OCI-LY7 (cell line): ENCODE measurements at regions not wholly inside any gene's neighbourhood (a gene's known extent, or its start where the extent isn't known, plus 50 kb on each side); places are given as distances from the start of the nearest gene placed in this dataset.

Experiments used
- BruUV-seq: library from RNA; stranded (reverse); fragments of 400-500 nt; replicated peaks from 2 replicates; lab custom pipeline; 2021; lab: Mats Ljungman, UMichigan
- CTCF ChIA-PET: fragments of 300-600 bp; sonication (Branson Sonifier 250); formaldehyde crosslinking; loops from one replicate; lab custom pipeline; 2022; ENCODE audit warnings: antibody characterized with exemption; ENCODE audit not compliant: unreplicated experiment; lab: Charles Lee
- POLR2A ChIA-PET: fragments of 300-600 bp; sonication (Branson Sonifier 250); formaldehyde crosslinking; loops from one replicate; lab custom pipeline; 2022; ENCODE audit warnings: antibody characterized with exemption; lab: Charles Lee
- DNase-seq: peaks from one replicate; pipeline ENCODE4 v3.0.0-alpha.2; 2015; ENCODE audit warnings: low spot score
- H2AFZ ChIP-seq: fragments of 200-600 bp; sonication (generic), shearing (Covaris generic); 2 replicates; pipeline ENCODE4 v1.6.1; 2014; ENCODE audit warnings: mild to moderate bottlenecking, antibody characterized with exemption, low read length, moderate library complexity
- H3K27ac ChIP-seq: fragments of 200-600 bp; sonication (generic); 2 replicates; pipeline ENCODE4 v1.5.1; 2014; ENCODE audit warnings: mixed run types, low read depth, mild to moderate bottlenecking, moderate library complexity, low read length, inconsistent platforms; ENCODE audit not compliant: poor library complexity, severe bottlenecking
- H3K36me3 ChIP-seq: fragments of 200-600 bp; sonication (generic); 2 replicates; pipeline ENCODE4 v1.6.1; 2014; ENCODE audit warnings: mild to moderate bottlenecking, antibody characterized with exemption, low read length, moderate library complexity, mixed read lengths; ENCODE audit not compliant: insufficient read depth
- H3K4me1 ChIP-seq: fragments of 200-600 bp; sonication (generic); 2 replicates; pipeline ENCODE4 v1.5.1; 2014; ENCODE audit warnings: mild to moderate bottlenecking, low read length; ENCODE audit not compliant: insufficient read depth, poor library complexity, severe bottlenecking
- H3K4me2 ChIP-seq: fragments of 200-600 bp; sonication (generic); 2 replicates; pipeline ENCODE4 v1.6.1; 2014; ENCODE audit warnings: mild to moderate bottlenecking, low read length
- H3K4me3 ChIP-seq: fragments of 200-600 bp; sonication (generic); 2 replicates; pipeline ENCODE4 v1.5.1; 2014; ENCODE audit warnings: mild to moderate bottlenecking, low read depth, low read length; ENCODE audit not compliant: poor library complexity, severe bottlenecking
- H3K79me2 ChIP-seq: fragments of 200-600 bp; sonication (generic); 2 replicates; pipeline ENCODE4 v1.6.1; 2016; ENCODE audit warnings: low read depth, mild to moderate bottlenecking, low read length, moderate library complexity, mixed read lengths; ENCODE audit not compliant: insufficient read depth
- H3K9me2 ChIP-seq: fragments of 200-600 bp; sonication (generic); 2 replicates; pipeline ENCODE4 v1.6.1; 2016; ENCODE audit warnings: mild to moderate bottlenecking, low read length, mixed read lengths; ENCODE audit not compliant: insufficient read depth
- H3K9me3 ChIP-seq: fragments of 200-600 bp; sonication (generic); 2 replicates; pipeline ENCODE4 v1.6.1; 2014; ENCODE audit warnings: mild to moderate bottlenecking, mixed run types, low read length, mixed read lengths
- H4K20me1 ChIP-seq: fragments of 200-600 bp; sonication (generic); 2 replicates; pipeline ENCODE4 v1.6.1; 2014; ENCODE audit warnings: mild to moderate bottlenecking, antibody characterized with exemption, low read length, moderate library complexity, mixed read lengths; ENCODE audit not compliant: insufficient read depth
- EZH2phosphoT487 ChIP-seq: fragments of 200-600 bp; sonication (generic); IDR thresholded peaks from 2 replicates; pipeline ENCODE4 v1.6.1; 2018; ENCODE audit warnings: low read depth, borderline replicate concordance, mild to moderate bottlenecking, mixed run types, antibody characterized with exemption, low read length, moderate library complexity, mixed read lengths
- intact Hi-C: fragments of 100-400 bp; cut with micrococcal nuclease; formaldehyde crosslinking; loops from one replicate; pipeline ENCODE4 v1.10.0; 2022; ENCODE audit not compliant: unreplicated experiment
- TF ChIP-seq, protein P1 (sequence below): fragments of 200-600 bp; sonication (generic); conservative IDR thresholded peaks from 2 replicates; pipeline ENCODE4 v1.5.1; 2014; ENCODE audit warnings: mild to moderate bottlenecking, antibody characterized with exemption, low read length, moderate library complexity, mixed read lengths

DNA sequence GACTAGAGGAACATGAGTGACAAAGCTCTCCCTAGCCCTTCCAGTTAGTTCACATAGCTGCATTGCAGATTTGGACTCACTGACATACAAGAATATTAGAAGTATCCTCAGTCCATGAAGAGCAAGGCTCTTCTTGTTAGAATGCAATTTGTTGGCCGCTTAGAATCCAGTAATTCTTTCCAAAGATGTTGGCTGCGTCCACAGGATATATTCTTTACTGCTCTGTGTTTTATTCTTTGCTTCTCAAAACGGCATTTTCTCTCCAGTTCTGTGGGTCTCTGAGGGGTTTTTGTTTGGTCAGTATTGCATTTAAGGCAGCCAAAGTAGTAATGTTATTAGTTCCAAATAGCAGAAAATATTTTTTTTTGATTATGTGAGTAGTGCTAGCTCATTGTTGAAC is 588.6 kb downstream of the DNAJB9 start:
- intact Hi-C loops: no loop called here
- Histone ChIP-seq H2AFZ (no peak overlapping the region), H3K4me2 (no peak overlapping the region), H3K27ac (no peak overlapping the region), H3K9me2 (no peaks in the 10 kb centered on the region), H3K9me3 (no peaks in the 10 kb centered on the region), H3K4me1 (no peaks in the 10 kb centered on the region), H3K36me3 (no peaks in the 10 kb centered on the region), H4K20me1 (no peaks in the 10 kb centered on the region), H3K79me2 (no peaks in the 10 kb centered on the region), H3K4me3 (no peak overlapping the region)
- DNase-seq: no peak
- BruUV-seq: no TSS peak
- TF ChIP-seq EZH2phosphoT487: no peak
- CTCF ChIA-PET: no interaction called here
- POLR2A ChIA-PET: interaction anchor here (0.6 to 1.9 kb wide), 3 partner anchors 10 to 70 kb away, joined by 3 to 7 read pairs (median 3); no protein-coding TSS in a partner anchor

DNA sequence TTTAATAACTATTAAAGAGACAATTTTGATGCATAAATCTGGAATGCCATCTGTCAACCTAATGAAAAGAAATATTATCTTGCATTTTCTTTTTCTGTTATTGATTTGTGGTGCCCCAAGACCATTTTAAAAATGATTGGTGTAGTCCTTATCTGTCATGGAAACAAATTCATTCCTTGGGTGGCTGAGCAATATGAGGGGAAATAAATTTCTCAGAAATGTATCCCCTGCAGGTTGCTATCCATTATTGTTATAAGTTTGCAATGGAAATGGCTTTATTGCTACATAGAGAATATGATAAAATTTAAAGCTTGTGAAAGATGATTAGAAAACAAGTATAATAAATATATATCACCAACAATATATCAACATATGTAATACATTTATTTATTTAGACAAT is 607.0 kb downstream of the DNAJB9 start:
- no peaks in the 10 kb centered on the region for H3K79me2 ChIP-seq
- TF ChIP-seq, protein P1, sequence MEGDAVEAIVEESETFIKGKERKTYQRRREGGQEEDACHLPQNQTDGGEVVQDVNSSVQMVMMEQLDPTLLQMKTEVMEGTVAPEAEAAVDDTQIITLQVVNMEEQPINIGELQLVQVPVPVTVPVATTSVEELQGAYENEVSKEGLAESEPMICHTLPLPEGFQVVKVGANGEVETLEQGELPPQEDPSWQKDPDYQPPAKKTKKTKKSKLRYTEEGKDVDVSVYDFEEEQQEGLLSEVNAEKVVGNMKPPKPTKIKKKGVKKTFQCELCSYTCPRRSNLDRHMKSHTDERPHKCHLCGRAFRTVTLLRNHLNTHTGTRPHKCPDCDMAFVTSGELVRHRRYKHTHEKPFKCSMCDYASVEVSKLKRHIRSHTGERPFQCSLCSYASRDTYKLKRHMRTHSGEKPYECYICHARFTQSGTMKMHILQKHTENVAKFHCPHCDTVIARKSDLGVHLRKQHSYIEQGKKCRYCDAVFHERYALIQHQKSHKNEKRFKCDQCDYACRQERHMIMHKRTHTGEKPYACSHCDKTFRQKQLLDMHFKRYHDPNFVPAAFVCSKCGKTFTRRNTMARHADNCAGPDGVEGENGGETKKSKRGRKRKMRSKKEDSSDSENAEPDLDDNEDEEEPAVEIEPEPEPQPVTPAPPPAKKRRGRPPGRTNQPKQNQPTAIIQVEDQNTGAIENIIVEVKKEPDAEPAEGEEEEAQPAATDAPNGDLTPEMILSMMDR: no peak
- no peak for TF ChIP-seq EZH2phosphoT487
- H3K9me2 ChIP-seq: no peaks in the 10 kb centered on the region
- ChIA-PET POLR2A (no interaction called here), CTCF (no interaction called here)
- no peak for DNase-seq
- no peaks in the 10 kb centered on the region for H3K4me1 ChIP-seq
- H3K4me3 ChIP-seq: no peak overlapping the region
- no peaks in the 10 kb centered on the region for H4K20me1 ChIP-seq
- no peaks in the 10 kb centered on the region for H3K36me3 ChIP-seq
- intact Hi-C loops: no loop called here
- H2AFZ ChIP-seq: no peak overlapping the region
- H3K9me3 ChIP-seq: no peaks in the 10 kb centered on the region
- no TSS peak for BruUV-seq
- no peak overlapping the region for H3K27ac ChIP-seq
- no peak overlapping the region for H3K4me2 ChIP-seq

DNA sequence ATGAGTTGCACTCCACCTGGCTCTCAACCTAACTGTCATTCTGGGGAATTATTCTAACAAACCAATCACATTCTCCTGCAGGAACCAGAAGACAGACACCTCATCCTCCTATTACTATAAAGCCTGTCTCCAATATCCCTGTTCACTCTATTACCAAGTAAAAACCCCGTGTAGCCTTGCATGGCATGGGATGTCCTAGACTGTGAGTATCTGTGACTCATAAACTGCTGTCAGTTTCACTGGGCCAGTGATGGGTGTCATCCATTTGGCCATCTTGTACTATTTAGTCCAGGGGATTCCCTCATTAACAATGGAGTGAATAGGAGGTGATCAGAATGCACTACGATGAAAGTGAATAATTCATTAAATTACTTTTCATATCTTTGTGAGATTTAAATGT is 608.7 kb downstream of the DNAJB9 start:
- no peak overlapping the region for H3K27ac ChIP-seq
- H3K4me2 ChIP-seq: no peak overlapping the region
- H3K9me2 ChIP-seq: no peaks in the 10 kb centered on the region
- POLR2A ChIA-PET: no interaction called here
- no peaks in the 10 kb centered on the region for H3K36me3 ChIP-seq
- BruUV-seq: no TSS peak
- CTCF ChIA-PET: no interaction called here
- no peaks in the 10 kb centered on the region for H3K79me2 ChIP-seq
- no peak overlapping the region for H2AFZ ChIP-seq
- no peaks in the 10 kb centered on the region for H3K9me3 ChIP-seq
- DNase-seq: no peak
- TF ChIP-seq, protein P1: no peak
- no peak for TF ChIP-seq EZH2phosphoT487
- H4K20me1 ChIP-seq: no peaks in the 10 kb centered on the region
- no peaks in the 10 kb centered on the region for H3K4me1 ChIP-seq
- H3K4me3 ChIP-seq: no peak overlapping the region
- intact Hi-C loops: no loop called here
